GM12878 (cell line): ENCODE measurements at regions not wholly inside any gene's neighbourhood (a gene's known extent, or its start where the extent isn't known, plus 50 kb on each side); places are given as distances from the start of the nearest gene placed in this dataset.

Experiments used
- ATAC-seq: fragments of 200-7000 bp; cut with Tn5 transposase; 3 replicates; pipeline ENCODE4 v1.9.1; 2020; ENCODE audit warnings: mild to moderate bottlenecking, moderate library complexity
- BruUV-seq: library from RNA; stranded (reverse); fragments of 400-500 nt; replicated peaks from 2 replicates; lab custom pipeline; 2021; lab: Mats Ljungman, UMichigan
- CTCF ChIA-PET: fragments of 300-600 bp; sonication (Branson Sonifier 250); formaldehyde crosslinking; extraction: SDS; loops from one replicate; lab custom pipeline; 2021; ENCODE audit warnings: inconsistent platforms; lab: Yijun Ruan, JAX
- POLR2A ChIA-PET: fragments of 350-600 bp; formaldehyde crosslinking; extraction: SDS; loops from one replicate; lab custom pipeline; 2021; ENCODE audit warnings: inconsistent platforms; lab: Charles Lee
- RAD21 ChIA-PET: fragments of 300-600 bp; sonication (Branson Sonifier 250); formaldehyde crosslinking; loops from one replicate; lab custom pipeline; 2023; ENCODE audit warnings: antibody characterized with exemption; ENCODE audit not compliant: unreplicated experiment; lab: Charles Lee
- SMC1A ChIA-PET: fragments of 300-600 bp; sonication (Branson Sonifier 250); formaldehyde crosslinking; loops from one replicate; lab custom pipeline; 2023; ENCODE audit not compliant: unreplicated experiment, uncharacterized antibody; lab: Charles Lee
- DNase-seq: peaks from one replicate; pipeline ENCODE4 v3.0.0-alpha.2; 2011; ENCODE audit warnings: low read depth, low spot score
- FAIRE-seq: peaks from 3 replicates; lab custom pipeline; 2011; peaks lifted over from hg19 to GRCh38; lab: Jason Lieb, UNC
- H2AFZ ChIP-seq: 2 replicates; pipeline ENCODE4 v1.6.0; 2011; ENCODE audit warnings: low read depth, low read length, control low read depth; ENCODE audit not compliant: control insufficient read depth
- H3K27ac ChIP-seq: 2 replicates; pipeline ENCODE4 v1.5.1; 2011; ENCODE audit warnings: control low read depth; ENCODE audit not compliant: control insufficient read depth, insufficient read depth
- H3K27me3 ChIP-seq, 2 experiments: replicated peaks in 1 of 2; 2 replicates each; pipeline versions ENCODE4 v1.6.0 to v1.6.1; 2011; ENCODE audit warnings: low read length in 1 of 2; ENCODE audit not compliant: control insufficient read depth in 2 of 2, insufficient read depth in 2 of 2
- H3K36me3 ChIP-seq, 2 experiments: 2 replicates each; pipeline ENCODE4 v1.5.1; 2011; ENCODE audit warnings: low read length in 1 of 2; ENCODE audit not compliant: control insufficient read depth in 2 of 2, insufficient read depth in 2 of 2
- H3K4me1 ChIP-seq: 2 replicates; pipeline ENCODE4 v1.6.1; 2011; ENCODE audit warnings: mild to moderate bottlenecking, low read length, moderate library complexity, mixed read lengths; ENCODE audit not compliant: control insufficient read depth, insufficient read depth
- H3K4me2 ChIP-seq: 2 replicates; pipeline ENCODE4 v1.6.0; 2011; ENCODE audit warnings: control low read depth; ENCODE audit not compliant: control insufficient read depth, insufficient read depth
- H3K4me3 ChIP-seq: fragments of 200-600 bp; sonication (generic); 2 replicates; pipeline ENCODE4 v1.5.1; 2016
- H3K79me2 ChIP-seq: 2 replicates; pipeline ENCODE4 v1.6.0; 2011; ENCODE audit warnings: low read length; ENCODE audit not compliant: control insufficient read depth, insufficient read depth
- H3K9ac ChIP-seq: 2 replicates; pipeline ENCODE4 v1.8.0; 2011; ENCODE audit warnings: low read length, control low read depth, mixed read lengths; ENCODE audit not compliant: control insufficient read depth, insufficient read depth
- H3K9me3 ChIP-seq: replicated peaks from 3 replicates; pipeline ENCODE4 v1.5.1; 2011; ENCODE audit warnings: mild to moderate bottlenecking, low read length; ENCODE audit not compliant: control insufficient read depth, insufficient read depth
- H4K20me1 ChIP-seq: 2 replicates; pipeline ENCODE4 v1.6.0; 2011; ENCODE audit not compliant: control insufficient read depth, insufficient read depth
- CHD4 ChIP-seq: fragments of 200-600 bp; sonication (generic); IDR thresholded peaks from 2 replicates; pipeline ENCODE4 v1.6.1; 2016; ENCODE audit warnings: mild to moderate bottlenecking
- FOXK2 ChIP-seq: fragments of 450-650 bp; IDR thresholded peaks from 2 replicates; pipeline ENCODE4 v1.6.1; 2017; ENCODE audit warnings: mild to moderate bottlenecking, moderate library complexity
- JUNB ChIP-seq: IDR thresholded peaks from 2 replicates; pipeline ENCODE4 v1.6.1; 2016; ENCODE audit warnings: antibody characterized with exemption, mild to moderate bottlenecking
- KAT2A ChIP-seq: conservative IDR thresholded peaks from 2 replicates; pipeline ENCODE4 v1.6.1; 2011; ENCODE audit warnings: low read depth, low read length; ENCODE audit not compliant: control insufficient read depth
- NBN ChIP-seq: fragments of 450-650 bp; IDR thresholded peaks from 2 replicates; pipeline ENCODE4 v1.6.1; 2016
- PAX5 ChIP-seq: IDR thresholded peaks from 2 replicates; pipeline ENCODE4 v1.6.1; 2011; ENCODE audit warnings: low read depth, low read length, borderline replicate concordance
- SMAD5 ChIP-seq: IDR thresholded peaks from 2 replicates; pipeline ENCODE4 v1.6.1; 2016; ENCODE audit warnings: antibody characterized with exemption, low read depth
- SMARCA5 ChIP-seq: fragments of 450-650 bp; IDR thresholded peaks from 2 replicates; pipeline ENCODE4 v1.6.1; 2017; ENCODE audit warnings: mild to moderate bottlenecking
- TCF3 ChIP-seq: IDR thresholded peaks from 2 replicates; pipeline ENCODE4 v1.6.1; 2012; ENCODE audit warnings: low read depth, mild to moderate bottlenecking, low read length, borderline replicate concordance; ENCODE audit not compliant: insufficient read depth
- YY1 ChIP-seq: IDR thresholded peaks from 2 replicates; pipeline ENCODE4 v1.6.1; 2011; ENCODE audit warnings: low read depth, mild to moderate bottlenecking, low read length
- ZBED1 ChIP-seq: IDR thresholded peaks from 2 replicates; pipeline ENCODE4 v1.6.1; 2016; ENCODE audit warnings: borderline replicate concordance
- ZBTB4 ChIP-seq: fragments of 450-650 bp; formaldehyde crosslinking; IDR thresholded peaks from 2 replicates; pipeline ENCODE4 v1.4.0; 2022; ENCODE audit warnings: mild to moderate bottlenecking, moderate library complexity
- ZZZ3 ChIP-seq: IDR thresholded peaks from 2 replicates; pipeline ENCODE4 v1.6.1; 2011; ENCODE audit warnings: low read depth; ENCODE audit not compliant: control insufficient read depth, insufficient read length
- WGBS: methylation state at CpG from one replicate; pipeline ENCODE4 v1.1.6; 2016; ENCODE audit warnings: low lambda C conversion rate; ENCODE audit not compliant: insufficient replicate concordance, insufficient coverage; ENCODE audit errors: missing lambda C conversion rate; 5-methylcytosine and 5-hydroxymethylcytosine counted together
- in situ Hi-C: fragments of 300-500 bp; cut with MboI; formaldehyde crosslinking; loops from 9 replicates; pipeline ENCODE4 v1.14.3; 2018; ENCODE audit warnings: mixed read lengths
- intact Hi-C: fragments of 100-400 bp; cut with micrococcal nuclease; formaldehyde crosslinking; loops from one replicate; pipeline ENCODE4 v1.14.2; 2022; ENCODE audit not compliant: unreplicated experiment

GRCh38 chr11:134862587-134863195 lies 450.6 kb upstream of the B3GAT1 start:
- SMC1A ChIA-PET: no interaction called here
- Histone ChIP-seq H3K4me3 (no peak overlapping the region), H2AFZ (no peak overlapping the region), H4K20me1 (no peaks in the 10 kb centered on the region), H3K4me1 (no peaks in the 10 kb centered on the region), H3K27me3 (no peaks in the 10 kb centered on the region; a peak in 2 of 4 replicates), H3K9me3 (no peaks in the 10 kb centered on the region), H3K36me3 (no peaks in the 10 kb centered on the region), H3K4me2 (no peak overlapping the region), H3K27ac (no peak overlapping the region), H3K9ac (no peak overlapping the region), H3K79me2 (no peaks in the 10 kb centered on the region)
- CTCF ChIA-PET: no interaction called here
- in situ Hi-C loops (no loop called here), intact Hi-C loops (no loop called here)
- BruUV-seq: no TSS peak
- WGBS: 21% methylated on average over 10 of the region's 10 CpGs
- DNase-seq (no peak), FAIRE-seq (no peak), ATAC-seq (no peak)
- TF ChIP-seq SMARCA5: no peak
- no peak for TF ChIP-seq TCF3
- no peak for TF ChIP-seq NBN
- TF ChIP-seq ZZZ3: no peak
- TF ChIP-seq ZBED1: no peak
- no peak for TF ChIP-seq FOXK2
- no peak for TF ChIP-seq YY1
- no peak for TF ChIP-seq KAT2A
- TF ChIP-seq SMAD5: no peak
- no peak for TF ChIP-seq JUNB
- TF ChIP-seq ZBTB4 (CRISPR knock-in tag): no peak
- TF ChIP-seq PAX5: no peak
- TF ChIP-seq CHD4: no peak
- RAD21 ChIA-PET: no interaction called here
- POLR2A ChIA-PET: no interaction called here
